ENCODE measurements at regions not wholly inside any gene's neighbourhood (a gene's known extent, or its start where the extent isn't known, plus 50 kb on each side); places are given as distances from the start of the nearest gene placed in this dataset.

DNA sequence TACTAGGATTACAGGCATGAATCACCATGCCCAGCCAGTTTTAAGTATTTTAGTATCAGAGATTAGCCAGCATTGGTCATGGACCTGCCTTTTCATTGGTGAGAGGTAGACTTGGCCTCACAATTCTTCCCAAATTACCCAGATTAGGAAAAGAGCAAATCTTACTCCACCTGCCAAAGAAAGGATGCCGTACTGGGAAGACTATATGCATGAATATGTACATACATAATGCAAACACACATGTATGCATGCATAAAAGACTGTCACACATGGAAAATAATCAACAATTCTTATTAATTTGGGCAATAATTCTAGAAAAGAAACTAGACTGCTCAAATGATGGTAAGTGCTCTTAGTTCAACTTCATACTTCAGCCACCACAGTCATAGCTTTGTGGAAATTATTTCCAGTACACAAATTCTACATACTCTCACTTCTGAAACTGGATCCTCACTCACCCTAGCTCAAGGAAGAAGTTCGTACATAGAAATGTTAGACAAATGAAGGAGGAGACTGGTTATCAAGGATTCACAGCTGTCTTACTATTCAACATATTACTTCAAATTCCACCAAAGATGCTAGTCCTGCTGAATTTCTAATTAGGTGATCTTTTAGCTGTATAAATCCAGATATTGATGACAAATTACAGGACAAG, 73.7 kb downstream of the MINAR2 start:
- DNase-seq = no peak
- no peak for TF ChIP-seq GATA1 (IDR thresholded peaks at IDR 0.05; ENCODE audit: low read depth, low read length)
- no peak for TF ChIP-seq POLR2A (IDR thresholded peaks at IDR 0.05; ENCODE audit: low read length)

GRCh38 chr5:129830288-129830687, 74.0 kb upstream of the CHSY3 start:
- no peak for DNase-seq
- no peak for TF ChIP-seq POLR2A (IDR thresholded peaks at IDR 0.05; ENCODE audit: low read length)
- TF ChIP-seq GATA1 (IDR thresholded peaks at IDR 0.05; ENCODE audit: low read depth, low read length) = no peak

- TF ChIP-seq GATA1 (IDR thresholded peaks at IDR 0.05; ENCODE audit: low read depth, low read length) (no peak), POLR2A (IDR thresholded peaks at IDR 0.05; ENCODE audit: low read length) (no peak)
- DNase-seq = no peak
These were observed 67.9 kb upstream of the CHSY3 start for GRCh38 chr5:129836321-129836720.

DNA sequence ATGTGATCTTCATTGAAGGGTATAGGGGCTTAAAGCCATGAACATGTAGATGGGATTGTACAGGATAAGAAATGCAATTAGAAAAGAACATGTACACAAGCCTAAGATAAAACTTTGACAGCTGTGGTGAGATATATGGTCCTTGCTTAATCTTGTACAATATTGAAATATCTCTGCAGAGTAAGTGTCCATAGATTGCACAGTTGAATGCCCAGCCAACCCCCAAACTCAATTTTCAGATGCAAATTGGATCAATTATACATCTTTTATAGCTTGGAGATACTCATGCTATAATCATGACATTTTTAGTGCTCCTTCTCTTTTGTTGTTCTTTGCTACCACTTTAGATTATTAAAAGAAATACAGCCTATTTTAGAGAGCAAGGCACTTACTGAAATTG, 59.5 kb upstream of the CHSY3 start:
- TF ChIP-seq POLR2A (IDR thresholded peaks at IDR 0.05; ENCODE audit: low read length) (no peak), GATA1 (IDR thresholded peaks at IDR 0.05; ENCODE audit: low read depth, low read length) (no peak)
- no peak for DNase-seq

GRCh38 chr5:129852747-129853352, 51.4 kb upstream of the CHSY3 start:
- TF ChIP-seq GATA1 (IDR thresholded peaks at IDR 0.05; ENCODE audit: low read depth, low read length) (no peak), POLR2A (IDR thresholded peaks at IDR 0.05; ENCODE audit: low read length) (no peak)

GRCh38 chr5:129853588-129853987, 50.7 kb upstream of the CHSY3 start:
- TF ChIP-seq POLR2A (IDR thresholded peaks at IDR 0.05; ENCODE audit: low read length) (no peak), GATA1 (IDR thresholded peaks at IDR 0.05; ENCODE audit: low read depth, low read length) (no peak)
- no peak for DNase-seq

More at GRCh38 chr5:129852747-129853352, 51.4 kb upstream of the CHSY3 start:
- peak; percentile 61 to 78 for DNase-seq

Measured in erythroblast (primary cell).